ENCODE measurements at regions not wholly inside any gene's neighbourhood (a gene's known extent, or its start where the extent isn't known, plus 50 kb on each side); places are given as distances from the start of the nearest gene placed in this dataset.
"Not testable (repeated sequence)": the region's sequence is repeated elsewhere in the genome, so short reads cannot be mapped to it uniquely, and the experiment has no call there.

- no peak for DNase-seq (ENCODE audit: low read depth in 2 of 3, low spot score in 1 of 3)
Measured at GRCh38 chr4:159910721-159911120, 807.8 kb downstream of the RAPGEF2 start.

GRCh38 chr4:159922119-159922518, 819.2 kb downstream of the RAPGEF2 start:
- DNase-seq (ENCODE audit: low read depth in 2 of 3, low spot score in 1 of 3) = no peak

GRCh38 chr4:159925770-159926169, 822.9 kb downstream of the RAPGEF2 start:
- DNase-seq (ENCODE audit: low read depth in 2 of 3, low spot score in 1 of 3) = no peak

- DNase-seq (ENCODE audit: low read depth in 2 of 3, low spot score in 1 of 3) = no peak
Measured at GRCh38 chr4:159926871-159927270, 824.0 kb downstream of the RAPGEF2 start.

- no peak for DNase-seq (ENCODE audit: low read depth in 2 of 3, low spot score in 1 of 3)
Measured at GRCh38 chr4:159927781-159928180, 824.9 kb downstream of the RAPGEF2 start.

GRCh38 chr4:159934602-159935001, 831.7 kb downstream of the RAPGEF2 start:
- not testable (repeated sequence) for DNase-seq (ENCODE audit: low read depth in 2 of 3, low spot score in 1 of 3)

- no peak for DNase-seq (ENCODE audit: low read depth in 2 of 3, low spot score in 1 of 3)
Measured at GRCh38 chr4:159937595-159937994, 834.7 kb downstream of the RAPGEF2 start.

GRCh38 chr4:159939681-159940080, 836.8 kb downstream of the RAPGEF2 start:
- DNase-seq (ENCODE audit: low read depth in 2 of 3, low spot score in 1 of 3) = not testable (repeated sequence)

- DNase-seq (ENCODE audit: low read depth in 2 of 3, low spot score in 1 of 3) = no peak
Measured at GRCh38 chr4:159941076-159941475, 838.2 kb downstream of the RAPGEF2 start.

- DNase-seq (ENCODE audit: low read depth in 2 of 3, low spot score in 1 of 3) = no peak
Measured at GRCh38 chr4:159944477-159944876, 841.6 kb downstream of the RAPGEF2 start.

GRCh38 chr4:159946983-159947615, 844.2 kb downstream of the RAPGEF2 start:
- peak in 1 of 3 donors; percentile 0 for DNase-seq (ENCODE audit: low read depth in 2 of 3, low spot score in 1 of 3)

GRCh38 chr4:159950707-159951106, 847.8 kb downstream of the RAPGEF2 start:
- DNase-seq (ENCODE audit: low read depth in 2 of 3, low spot score in 1 of 3) = no peak

- DNase-seq (ENCODE audit: low read depth in 2 of 3, low spot score in 1 of 3) = no peak
Measured at GRCh38 chr4:159966746-159967145, 863.9 kb downstream of the RAPGEF2 start.

- not testable (repeated sequence) for DNase-seq (ENCODE audit: low read depth in 2 of 3, low spot score in 1 of 3)
Measured at GRCh38 chr4:159976871-159977482, 874.1 kb downstream of the RAPGEF2 start.

- no peak for DNase-seq (ENCODE audit: low read depth in 2 of 3, low spot score in 1 of 3)
Measured at GRCh38 chr4:159977907-159978617, 875.2 kb downstream of the RAPGEF2 start.

- DNase-seq (ENCODE audit: low read depth in 2 of 3, low spot score in 1 of 3) = no peak
Measured at GRCh38 chr4:159979351-159979750, 876.5 kb downstream of the RAPGEF2 start.

- DNase-seq (ENCODE audit: low read depth in 2 of 3, low spot score in 1 of 3) = no peak
Measured at GRCh38 chr4:159979953-159980352, 877.1 kb downstream of the RAPGEF2 start.

- no peak for DNase-seq (ENCODE audit: low read depth in 2 of 3, low spot score in 1 of 3)
Measured at GRCh38 chr4:159980826-159981468, 878.1 kb downstream of the RAPGEF2 start.

GRCh38 chr4:159981469-159981856, 878.6 kb downstream of the RAPGEF2 start:
- no peak for DNase-seq (ENCODE audit: low read depth in 2 of 3, low spot score in 1 of 3)

- DNase-seq (ENCODE audit: low read depth in 2 of 3, low spot score in 1 of 3) = no peak
Measured at GRCh38 chr4:159983082-159983481, 880.2 kb downstream of the RAPGEF2 start.

GRCh38 chr4:160009656-160010493, 907.0 kb downstream of the RAPGEF2 start:
- no peak for DNase-seq (ENCODE audit: low read depth in 2 of 3, low spot score in 1 of 3)

Measured in stimulated activated CD4-positive, alpha-beta T cell treated with anti-CD3 and anti-CD28 coated beads, Interleukin-12 subunit alpha, Interleukin-12 subunit beta, amount 100 ng/mL, for 48 hours (primary cell).